ENCODE measurements at regions not wholly inside any gene's neighbourhood (a gene's known extent, or its start where the extent isn't known, plus 50 kb on each side); places are given as distances from the start of the nearest gene placed in this dataset.

DNA sequence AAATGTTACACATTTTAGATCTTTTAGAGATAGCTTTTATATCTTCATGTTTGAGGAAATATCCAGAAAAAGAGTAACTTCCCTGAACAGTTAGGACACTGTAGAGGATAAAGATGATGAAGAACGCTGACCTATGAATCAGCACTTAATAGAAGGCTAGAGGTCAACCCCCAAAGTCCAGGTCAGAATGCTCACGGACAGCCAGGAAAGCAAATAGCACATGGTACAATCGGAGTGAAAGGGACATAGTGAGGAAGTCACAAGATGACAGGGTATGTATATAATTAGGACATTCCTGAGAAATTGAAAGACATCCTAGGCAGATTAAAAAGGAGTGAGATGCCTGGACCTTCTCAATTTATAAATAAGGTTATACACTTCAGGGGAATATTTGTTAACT lies 55.1 kb upstream of the CNTNAP4 start:
- H2AFZ ChIP-seq: no peak overlapping the region
- H3K9me3 ChIP-seq (ENCODE audit: low read depth): no peaks in the 10 kb centered on the region
- H3K4me2 ChIP-seq: no peak overlapping the region
- TF ChIP-seq, protein P1, sequence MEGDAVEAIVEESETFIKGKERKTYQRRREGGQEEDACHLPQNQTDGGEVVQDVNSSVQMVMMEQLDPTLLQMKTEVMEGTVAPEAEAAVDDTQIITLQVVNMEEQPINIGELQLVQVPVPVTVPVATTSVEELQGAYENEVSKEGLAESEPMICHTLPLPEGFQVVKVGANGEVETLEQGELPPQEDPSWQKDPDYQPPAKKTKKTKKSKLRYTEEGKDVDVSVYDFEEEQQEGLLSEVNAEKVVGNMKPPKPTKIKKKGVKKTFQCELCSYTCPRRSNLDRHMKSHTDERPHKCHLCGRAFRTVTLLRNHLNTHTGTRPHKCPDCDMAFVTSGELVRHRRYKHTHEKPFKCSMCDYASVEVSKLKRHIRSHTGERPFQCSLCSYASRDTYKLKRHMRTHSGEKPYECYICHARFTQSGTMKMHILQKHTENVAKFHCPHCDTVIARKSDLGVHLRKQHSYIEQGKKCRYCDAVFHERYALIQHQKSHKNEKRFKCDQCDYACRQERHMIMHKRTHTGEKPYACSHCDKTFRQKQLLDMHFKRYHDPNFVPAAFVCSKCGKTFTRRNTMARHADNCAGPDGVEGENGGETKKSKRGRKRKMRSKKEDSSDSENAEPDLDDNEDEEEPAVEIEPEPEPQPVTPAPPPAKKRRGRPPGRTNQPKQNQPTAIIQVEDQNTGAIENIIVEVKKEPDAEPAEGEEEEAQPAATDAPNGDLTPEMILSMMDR (IDR thresholded peaks at IDR 0.05; ENCODE audit: poor library complexity): no peak
- no peak for TF ChIP-seq EZH2phosphoT487 (IDR thresholded peaks at IDR 0.05; ENCODE audit: low read depth, severe bottlenecking, unreplicated experiment)
- no peak for TF ChIP-seq EZH2 (IDR thresholded peaks at IDR 0.05; ENCODE audit: borderline replicate concordance)
- H3K27ac ChIP-seq: no peak overlapping the region
- H4K20me1 ChIP-seq (ENCODE audit: insufficient read depth, poor library complexity, severe bottlenecking): no peaks in the 10 kb centered on the region
- no peaks in the 10 kb centered on the region for H3K79me2 ChIP-seq
- no peak overlapping the region for H3K4me3 ChIP-seq
- no peaks in the 10 kb centered on the region for H3K27me3 ChIP-seq
- no peaks in the 10 kb centered on the region for H3K9me2 ChIP-seq (replicated peaks; ENCODE audit: insufficient read depth)
- H3K4me1 ChIP-seq (ENCODE audit: insufficient read depth): no peaks in the 10 kb centered on the region
- H3K36me3 ChIP-seq (replicated peaks; ENCODE audit: insufficient read depth, low read depth): no peaks in the 10 kb centered on the region
- WGBS (ENCODE audit: low lambda C conversion rate, missing lambda C conversion rate): 14% methylated on average over 3 of the region's 3 CpGs
- no peak for DNase-seq (ENCODE audit: low spot score)

DNA sequence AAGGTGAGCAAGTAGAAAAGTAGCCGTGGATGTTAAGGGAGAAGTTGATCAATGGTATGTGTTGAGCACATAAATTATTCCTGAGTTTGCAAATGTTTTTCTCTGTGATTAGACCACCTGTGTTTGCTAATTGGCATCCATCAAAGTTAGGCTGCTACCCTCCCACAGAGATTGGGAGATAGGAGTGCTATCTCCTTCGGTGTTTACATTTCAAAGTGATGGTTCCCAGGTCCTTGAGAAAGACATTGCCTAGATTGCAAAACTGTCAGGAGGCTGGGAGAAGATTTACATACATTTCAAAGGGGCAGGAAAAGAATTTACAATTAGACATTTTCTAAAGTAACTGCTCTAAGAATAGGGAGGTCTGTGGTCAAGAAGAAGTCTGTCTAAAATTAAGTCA lies 54.3 kb upstream of the CNTNAP4 start:
- no peaks in the 10 kb centered on the region for H3K36me3 ChIP-seq (replicated peaks; ENCODE audit: insufficient read depth, low read depth)
- no peaks in the 10 kb centered on the region for H3K9me2 ChIP-seq (replicated peaks; ENCODE audit: insufficient read depth)
- no peaks in the 10 kb centered on the region for H4K20me1 ChIP-seq (ENCODE audit: insufficient read depth, poor library complexity, severe bottlenecking)
- 11% methylated on average over 2 of the region's 2 CpGs for WGBS (ENCODE audit: low lambda C conversion rate, missing lambda C conversion rate)
- H3K4me1 ChIP-seq (ENCODE audit: insufficient read depth): no peaks in the 10 kb centered on the region
- no peaks in the 10 kb centered on the region for H3K27me3 ChIP-seq
- DNase-seq (ENCODE audit: low spot score): no peak
- H2AFZ ChIP-seq: no peak overlapping the region
- H3K4me3 ChIP-seq: no peak overlapping the region
- H3K27ac ChIP-seq: no peak overlapping the region
- no peak overlapping the region for H3K4me2 ChIP-seq
- no peak for TF ChIP-seq EZH2phosphoT487 (IDR thresholded peaks at IDR 0.05; ENCODE audit: low read depth, severe bottlenecking, unreplicated experiment)
- TF ChIP-seq, protein P1 (IDR thresholded peaks at IDR 0.05; ENCODE audit: poor library complexity): no peak
- TF ChIP-seq EZH2 (IDR thresholded peaks at IDR 0.05; ENCODE audit: borderline replicate concordance): no peak
- H3K9me3 ChIP-seq (ENCODE audit: low read depth): no peaks in the 10 kb centered on the region
- H3K79me2 ChIP-seq: no peaks in the 10 kb centered on the region

- no peak overlapping the region for H2AFZ ChIP-seq
- no peaks in the 10 kb centered on the region for H3K27me3 ChIP-seq
- peak; percentile 5 for DNase-seq (ENCODE audit: low spot score)
- no peaks in the 10 kb centered on the region for H3K9me2 ChIP-seq (replicated peaks; ENCODE audit: insufficient read depth)
- H3K79me2 ChIP-seq: no peaks in the 10 kb centered on the region
- peak overlapping the region; percentile 24 for H3K4me2 ChIP-seq
- no peaks in the 10 kb centered on the region for H3K4me1 ChIP-seq (ENCODE audit: insufficient read depth)
- TF ChIP-seq, protein P1 (IDR thresholded peaks at IDR 0.05; ENCODE audit: poor library complexity): no peak
- no peak for TF ChIP-seq EZH2 (IDR thresholded peaks at IDR 0.05; ENCODE audit: borderline replicate concordance)
- no peak for TF ChIP-seq EZH2phosphoT487 (IDR thresholded peaks at IDR 0.05; ENCODE audit: low read depth, severe bottlenecking, unreplicated experiment)
- no peaks in the 10 kb centered on the region for H3K9me3 ChIP-seq (ENCODE audit: low read depth)
- WGBS (ENCODE audit: low lambda C conversion rate, missing lambda C conversion rate): 28% methylated on average over 14 of the region's 14 CpGs
- H3K4me3 ChIP-seq: no peak overlapping the region
- no peak overlapping the region for H3K27ac ChIP-seq
- H4K20me1 ChIP-seq (ENCODE audit: insufficient read depth, poor library complexity, severe bottlenecking): no peaks in the 10 kb centered on the region
- no peaks in the 10 kb centered on the region for H3K36me3 ChIP-seq (replicated peaks; ENCODE audit: insufficient read depth, low read depth)
Observed at GRCh38 chr16:76226011-76226410, 51.2 kb upstream of the CNTNAP4 start.

DNA sequence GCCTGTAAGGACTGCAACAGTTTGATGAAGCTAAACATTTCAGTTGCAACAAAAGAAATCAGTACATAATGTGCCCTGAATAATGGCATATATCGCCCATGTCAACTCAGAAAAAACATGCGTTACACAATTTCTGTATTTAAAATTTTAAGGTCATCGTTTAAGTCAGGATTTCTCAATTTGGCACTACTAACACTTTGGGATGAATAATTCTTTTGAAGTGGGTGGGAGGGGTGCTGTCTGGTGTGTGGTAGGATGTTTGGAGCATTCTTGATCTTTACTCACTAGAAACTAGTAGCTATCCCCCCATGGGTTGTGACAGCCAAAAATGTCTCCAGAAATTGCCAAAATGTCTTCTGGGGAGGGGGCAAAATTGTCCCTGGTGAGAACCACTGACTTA lies 50.7 kb upstream of the CNTNAP4 start:
- Histone ChIP-seq H3K36me3 (replicated peaks; ENCODE audit: insufficient read depth, low read depth) (no peaks in the 10 kb centered on the region), H2AFZ (no peak overlapping the region), H3K4me3 (no peak overlapping the region), H3K9me3 (ENCODE audit: low read depth) (no peaks in the 10 kb centered on the region), H3K4me2 (peak overlapping the region; percentile 24), H3K27ac (no peak overlapping the region), H4K20me1 (ENCODE audit: insufficient read depth, poor library complexity, severe bottlenecking) (no peaks in the 10 kb centered on the region), H3K9me2 (replicated peaks; ENCODE audit: insufficient read depth) (no peaks in the 10 kb centered on the region), H3K4me1 (ENCODE audit: insufficient read depth) (no peaks in the 10 kb centered on the region), H3K79me2 (no peaks in the 10 kb centered on the region), H3K27me3 (no peaks in the 10 kb centered on the region)
- DNase-seq (ENCODE audit: low spot score): no peak
- 79% methylated on average over 3 of the region's 3 CpGs for WGBS (ENCODE audit: low lambda C conversion rate, missing lambda C conversion rate)
- TF ChIP-seq, protein P1 (IDR thresholded peaks at IDR 0.05; ENCODE audit: poor library complexity): no peak
- TF ChIP-seq EZH2 (IDR thresholded peaks at IDR 0.05; ENCODE audit: borderline replicate concordance) (no peak), EZH2phosphoT487 (IDR thresholded peaks at IDR 0.05; ENCODE audit: low read depth, severe bottlenecking, unreplicated experiment) (no peak)

All from hepatocyte (in vitro differentiated cells).